BE2C (cell line): ENCODE measurements at regions not wholly inside any gene's neighbourhood (a gene's known extent, or its start where the extent isn't known, plus 50 kb on each side); places are given as distances from the start of the nearest gene placed in this dataset.

ENCODE experiments used
- DNase-seq: peaks from one replicate; pipeline ENCODE4 v3.0.0-alpha.2; 2020
- H3K27me3 ChIP-seq: fragments of 250-450 bp; sonication (Bioruptor Pico); 2 replicates; pipeline ENCODE4 v1.5.1; 2020; ENCODE audit warnings: mild to moderate bottlenecking
- H3K36me3 ChIP-seq: fragments of 250-450 bp; sonication (Bioruptor Pico); 2 replicates; pipeline ENCODE4 v1.5.1; 2020; ENCODE audit warnings: mild to moderate bottlenecking
- H3K4me1 ChIP-seq: fragments of 250-450 bp; sonication (Bioruptor Pico); 2 replicates; pipeline ENCODE4 v1.5.1; 2020
- H3K4me3 ChIP-seq: 2 replicates; pipeline ENCODE4 v1.5.1; 2011; ENCODE audit warnings: low read depth, low read length
- H3K9me3 ChIP-seq: fragments of 250-450 bp; sonication (Bioruptor Pico); 2 replicates; pipeline ENCODE4 v1.5.1; 2020
- CTCF ChIP-seq: IDR thresholded peaks from 2 replicates; pipeline ENCODE4 v1.5.1; 2012; ENCODE audit warnings: mild to moderate bottlenecking, low read depth, low read length

DNA sequence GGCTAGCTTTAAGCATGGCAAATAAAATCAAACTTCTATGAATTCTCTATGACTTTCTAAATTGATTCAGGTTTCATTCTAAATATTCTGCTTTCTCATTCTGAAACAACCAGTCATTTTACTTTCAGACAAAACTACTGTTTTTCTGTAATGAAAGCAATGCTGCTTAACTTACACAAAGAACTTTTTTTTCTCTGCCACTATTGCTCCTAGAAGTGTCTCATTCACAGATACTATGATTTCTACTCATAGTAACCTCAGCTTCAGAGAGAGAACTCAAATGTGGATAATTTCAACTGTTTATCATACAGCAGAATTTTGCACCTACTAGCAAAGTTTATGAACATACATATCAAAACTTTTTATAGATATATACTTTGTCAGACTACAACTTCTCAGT, 724.6 kb downstream of the SLITRK5 start:
- H3K36me3 ChIP-seq = no peaks in the 10 kb centered on the region
- no peaks in the 10 kb centered on the region for H3K4me1 ChIP-seq
- TF ChIP-seq CTCF = no peak
- H3K9me3 ChIP-seq = no peaks in the 10 kb centered on the region; the same call in 1 of the 2 replicates
- no peaks in the 10 kb centered on the region for H3K27me3 ChIP-seq
- no peak for DNase-seq
- H3K4me3 ChIP-seq = no peak overlapping the region

GRCh38 chr13:88411696-88412095, 740.5 kb downstream of the SLITRK5 start:
- H3K36me3 ChIP-seq = no peaks in the 10 kb centered on the region
- no peaks in the 10 kb centered on the region for H3K27me3 ChIP-seq
- no peaks in the 10 kb centered on the region for H3K9me3 ChIP-seq
- H3K4me1 ChIP-seq = no peaks in the 10 kb centered on the region
- H3K4me3 ChIP-seq = no peak overlapping the region
- DNase-seq = no peak
- no peak for TF ChIP-seq CTCF

DNA sequence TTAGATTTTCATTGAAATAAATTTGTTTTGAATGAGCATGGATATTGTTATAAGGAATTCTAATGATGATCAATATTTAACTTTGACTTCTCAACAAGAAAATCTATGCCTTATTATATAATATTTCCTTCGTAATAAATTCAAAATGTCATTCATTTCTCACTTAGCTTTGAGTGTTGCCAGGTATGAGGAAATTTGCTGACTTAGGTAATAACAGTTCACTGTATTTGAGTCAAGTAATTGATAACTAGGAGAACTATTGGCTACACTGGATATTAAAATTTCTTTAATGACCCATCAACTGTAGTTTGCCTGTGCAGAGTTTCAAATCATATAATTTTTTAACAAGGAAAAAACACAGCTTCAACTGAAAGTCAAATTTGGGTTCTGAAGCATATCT, 746.6 kb downstream of the SLITRK5 start:
- no peaks in the 10 kb centered on the region; the same call in 1 of the 2 replicates for H3K36me3 ChIP-seq
- no peak overlapping the region for H3K4me3 ChIP-seq
- H3K4me1 ChIP-seq = no peaks in the 10 kb centered on the region
- H3K9me3 ChIP-seq = no peaks in the 10 kb centered on the region
- H3K27me3 ChIP-seq = no peaks in the 10 kb centered on the region
- no peak for TF ChIP-seq CTCF
- DNase-seq = no peak

DNA sequence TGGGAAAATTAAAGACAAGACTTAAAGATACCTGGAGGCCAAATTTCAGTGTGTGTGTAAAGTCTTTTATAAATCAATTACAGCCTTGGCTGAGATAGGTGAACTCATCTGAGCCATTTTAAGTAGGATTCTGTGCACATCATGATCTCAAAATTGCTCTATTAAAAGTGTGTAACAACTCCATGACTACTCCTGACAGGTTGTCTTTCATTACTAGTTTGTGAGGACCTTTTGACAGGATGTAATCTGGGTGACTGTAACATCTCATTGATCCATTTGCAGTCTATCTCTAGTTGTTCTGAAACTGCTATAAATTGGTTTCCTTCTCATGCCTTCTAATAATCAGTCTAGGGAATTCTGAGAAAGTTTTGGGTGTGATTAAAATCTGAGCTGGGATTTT, 753.3 kb downstream of the SLITRK5 start:
- DNase-seq = no peak
- TF ChIP-seq CTCF = no peak
- H3K36me3 ChIP-seq = no peaks in the 10 kb centered on the region
- H3K27me3 ChIP-seq = no peaks in the 10 kb centered on the region
- H3K4me1 ChIP-seq = no peaks in the 10 kb centered on the region
- no peak overlapping the region for H3K4me3 ChIP-seq
- no peaks in the 10 kb centered on the region for H3K9me3 ChIP-seq

DNA sequence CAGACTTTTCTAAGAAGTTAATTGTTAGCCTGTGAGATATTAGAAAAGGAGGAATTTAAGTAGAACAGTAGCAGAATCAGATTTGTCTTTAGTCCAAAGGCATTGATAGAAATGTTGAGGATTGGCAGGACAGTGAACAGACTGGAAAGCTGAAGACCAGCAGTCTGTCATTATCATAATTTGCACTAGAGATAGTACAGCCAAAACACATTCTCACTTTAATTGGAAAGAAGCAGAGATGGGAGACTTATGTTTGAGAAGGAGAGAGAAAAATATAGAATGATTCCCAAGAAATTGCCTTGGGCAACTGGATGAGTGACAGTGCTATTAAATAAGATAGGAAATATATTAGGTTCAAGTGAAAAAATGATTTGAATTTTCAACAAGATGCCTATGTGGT, 755.5 kb downstream of the SLITRK5 start:
- Histone ChIP-seq H3K4me1 (peaks cover 4% of the 10 kb centered on the region), H3K36me3 (no peaks in the 10 kb centered on the region), H3K9me3 (no peaks in the 10 kb centered on the region), H3K4me3 (no peak overlapping the region), H3K27me3 (no peaks in the 10 kb centered on the region)
- TF ChIP-seq CTCF = no peak
- no peak for DNase-seq

DNA sequence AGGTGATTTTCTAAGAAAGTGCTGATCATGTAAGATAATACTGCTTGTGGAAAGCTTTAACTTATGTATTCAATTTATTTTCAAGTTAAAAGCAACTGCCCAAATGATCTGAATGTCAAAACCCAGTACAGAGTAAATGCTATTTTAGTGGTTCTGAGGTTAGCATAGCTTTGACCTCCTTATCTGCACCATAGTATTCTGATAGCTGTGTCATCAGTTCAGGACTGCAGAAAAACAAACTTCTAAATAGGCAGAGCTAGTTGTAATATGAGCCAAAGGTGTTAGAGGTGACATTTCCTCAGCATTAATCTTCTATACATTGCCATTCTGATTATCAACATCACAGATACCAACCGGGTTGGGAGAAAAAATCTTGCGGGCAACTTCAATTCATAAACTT, 758.7 kb downstream of the SLITRK5 start:
- no peak for TF ChIP-seq CTCF
- no peaks in the 10 kb centered on the region for H3K27me3 ChIP-seq
- H3K9me3 ChIP-seq = peaks cover 3% of the 10 kb centered on the region; the same call in 1 of the 2 replicates
- H3K4me1 ChIP-seq = peaks cover 4% of the 10 kb centered on the region
- H3K4me3 ChIP-seq = no peak overlapping the region
- no peaks in the 10 kb centered on the region for H3K36me3 ChIP-seq
- DNase-seq = no peak
